Liver (tissue), 3 donors: ENCODE measurements at regions not wholly inside any gene's neighbourhood (a gene's known extent, or its start where the extent isn't known, plus 50 kb on each side); places are given as distances from the start of the nearest gene placed in this dataset.

ENCODE experiments used
- CTCF ChIP-seq: fragments of 150-350 bp; IDR thresholded peaks from 2 replicates; pipeline ENCODE4 v1.5.1; 2017; ENCODE audit warnings: improper control_type of control experiment, low read depth, low read length; ENCODE audit not compliant: missing input control
- FOXA2 ChIP-seq: IDR thresholded peaks from 2 replicates; pipeline ENCODE4 v1.6.1; 2016; ENCODE audit warnings: antibody characterized with exemption
- RAD21 ChIP-seq, 2 donors: IDR thresholded peaks; 2 replicates each; pipeline ENCODE4 v1.6.1; 2016; ENCODE audit warnings: antibody characterized with exemption in 2 of 2, mild to moderate bottlenecking in 2 of 2
- REST ChIP-seq: IDR thresholded peaks from 2 replicates; pipeline ENCODE4 v1.6.1; 2016; ENCODE audit warnings: antibody characterized with exemption, mild to moderate bottlenecking
- TF ChIP-seq, protein P1 (sequence below): IDR thresholded peaks from 2 replicates; pipeline ENCODE4 v1.6.1; 2016; ENCODE audit warnings: antibody characterized with exemption
- donor health status: healthy.
- donor health status: healthy.

- TF ChIP-seq CTCF (no peak), RAD21 (IDR thresholded peaks at IDR 0.05) (no peak), FOXA2 (no peak), REST (no peak)
- TF ChIP-seq, protein P1, sequence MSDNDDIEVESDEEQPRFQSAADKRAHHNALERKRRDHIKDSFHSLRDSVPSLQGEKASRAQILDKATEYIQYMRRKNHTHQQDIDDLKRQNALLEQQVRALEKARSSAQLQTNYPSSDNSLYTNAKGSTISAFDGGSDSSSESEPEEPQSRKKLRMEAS, result no peak
Observed at GRCh38 chr12:105798256-105798845, 340.4 kb downstream of the NUAK1 start.
